ENCODE measurements at regions not wholly inside any gene's neighbourhood (a gene's known extent, or its start where the extent isn't known, plus 50 kb on each side); places are given as distances from the start of the nearest gene placed in this dataset.

GRCh38 chr13:47413526-47413925 lies 516.7 kb upstream of the HTR2A start:
- TF ChIP-seq CTCF (IDR thresholded peaks at IDR 0.05; ENCODE audit: insufficient read depth, low read depth, low read length) (no peak), EZH2 (IDR thresholded peaks at IDR 0.05; ENCODE audit: insufficient read depth, low read length) (no peak)

Data from astrocyte (in vitro differentiated cells and primary cell).